HG03571 (cell line): ENCODE measurements at regions not wholly inside any gene's neighbourhood (a gene's known extent, or its start where the extent isn't known, plus 50 kb on each side); places are given as distances from the start of the nearest gene placed in this dataset.
"Not testable (repeated sequence)": the region's sequence is repeated elsewhere in the genome, so short reads cannot be mapped to it uniquely, and the experiment has no call there.

Experiments
- ATAC-seq: cut with Tn5 transposase; IDR thresholded peaks from one replicate; pipeline ENCODE4 v1.9.1; 2021; ENCODE audit not compliant: unreplicated experiment

DNA sequence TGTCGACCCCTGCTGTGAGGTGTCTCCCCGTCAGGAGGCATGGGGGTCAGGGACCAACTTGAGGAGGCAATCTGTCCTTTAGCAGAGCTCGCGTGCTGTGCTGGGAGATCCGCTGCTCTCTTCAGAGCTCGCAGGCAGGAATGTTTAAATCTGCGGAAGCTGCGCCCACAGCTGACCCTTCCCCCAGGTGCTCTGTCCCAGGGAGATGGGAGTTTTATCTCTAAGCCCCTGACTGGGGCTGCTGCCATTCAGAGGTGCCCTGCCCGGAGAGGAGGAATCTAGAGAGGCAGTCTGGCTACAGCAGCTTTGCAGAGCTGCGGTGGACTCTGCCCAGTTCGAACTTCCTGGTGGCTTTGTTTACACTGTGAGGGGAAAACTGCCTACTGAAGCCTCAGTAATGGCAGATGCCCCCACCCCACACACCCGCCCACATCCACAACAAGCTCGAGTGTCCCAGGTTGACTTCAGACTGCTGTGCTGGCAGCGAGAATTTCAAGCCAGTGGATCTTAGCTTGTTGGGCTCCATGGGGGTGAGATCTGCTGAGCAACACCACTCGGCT is 133.1 kb downstream of the CENPC start:
- ATAC-seq: not testable (repeated sequence)

- ATAC-seq: no peak
Measured at GRCh38 chr4:67403342-67403741, 142.0 kb downstream of the CENPC start.

GRCh38 chr4:67401902-67402301 is 143.4 kb downstream of the CENPC start:
- ATAC-seq: no peak

DNA sequence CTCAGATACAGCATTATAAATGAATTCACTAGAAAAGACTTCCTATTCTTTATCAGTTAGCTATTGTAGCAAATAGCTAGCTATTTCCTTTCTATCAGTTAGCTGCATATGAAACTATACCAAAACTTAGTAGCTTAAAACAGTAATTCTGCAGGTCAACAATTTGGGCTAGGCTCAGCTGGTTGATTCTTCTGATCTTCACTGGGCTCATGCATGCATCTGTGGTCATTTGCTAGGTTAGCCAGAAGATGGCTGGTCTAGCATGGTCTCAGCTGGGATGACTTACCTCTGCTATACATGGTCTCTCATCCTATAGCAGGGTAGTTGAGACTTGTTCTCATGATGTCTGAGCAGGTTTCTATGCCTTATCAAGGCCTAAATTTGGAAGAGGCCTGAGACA is 147.4 kb downstream of the CENPC start:
- no peak for ATAC-seq

GRCh38 chr4:67397031-67397430 is 148.3 kb downstream of the CENPC start:
- no peak for ATAC-seq

DNA sequence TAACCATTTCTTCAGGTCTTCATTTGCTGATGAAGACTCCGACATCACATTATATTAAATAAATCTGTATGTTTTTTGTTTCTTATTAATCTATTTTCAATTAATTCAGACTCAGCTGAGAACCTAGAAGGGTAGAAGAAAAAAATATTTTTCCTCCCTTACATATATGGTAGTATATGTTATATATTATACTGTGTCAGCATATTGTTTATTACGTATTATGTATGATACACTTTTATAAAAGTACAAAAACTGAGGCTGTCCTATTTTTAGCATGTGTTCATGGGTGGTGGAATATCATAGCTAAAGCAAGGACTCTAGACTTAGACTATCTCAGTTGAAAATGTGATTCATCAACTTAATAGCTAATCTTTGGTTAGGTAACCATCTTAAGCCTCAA is 149.3 kb downstream of the CENPC start:
- no peak for ATAC-seq

GRCh38 chr4:67394879-67395278 is 150.4 kb downstream of the CENPC start:
- ATAC-seq: no peak

- no peak for ATAC-seq
Measured at GRCh38 chr4:67393699-67394281, 151.5 kb downstream of the CENPC start.

DNA sequence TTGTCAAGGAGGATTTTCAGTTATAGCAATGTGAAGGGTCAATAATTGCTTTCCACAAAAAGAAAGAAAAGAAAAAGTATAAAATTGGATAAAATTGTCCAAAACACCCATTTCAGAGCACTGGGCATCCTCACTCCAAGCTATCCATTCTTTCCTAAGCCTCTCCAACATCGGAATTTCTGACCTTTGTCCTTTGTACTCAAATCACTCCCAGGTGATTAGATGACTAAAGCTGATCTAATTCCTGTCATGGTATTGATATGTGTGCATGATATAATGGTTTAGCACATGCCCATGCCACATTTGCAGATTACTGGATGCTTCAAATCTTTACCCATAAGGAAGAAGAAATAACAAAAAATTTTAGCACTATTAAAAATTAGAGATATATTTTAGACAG is 152.3 kb downstream of the CENPC start:
- ATAC-seq: no peak

- ATAC-seq: not testable (repeated sequence)
Measured at GRCh38 chr4:67381406-67381804, 163.9 kb downstream of the CENPC start.

DNA sequence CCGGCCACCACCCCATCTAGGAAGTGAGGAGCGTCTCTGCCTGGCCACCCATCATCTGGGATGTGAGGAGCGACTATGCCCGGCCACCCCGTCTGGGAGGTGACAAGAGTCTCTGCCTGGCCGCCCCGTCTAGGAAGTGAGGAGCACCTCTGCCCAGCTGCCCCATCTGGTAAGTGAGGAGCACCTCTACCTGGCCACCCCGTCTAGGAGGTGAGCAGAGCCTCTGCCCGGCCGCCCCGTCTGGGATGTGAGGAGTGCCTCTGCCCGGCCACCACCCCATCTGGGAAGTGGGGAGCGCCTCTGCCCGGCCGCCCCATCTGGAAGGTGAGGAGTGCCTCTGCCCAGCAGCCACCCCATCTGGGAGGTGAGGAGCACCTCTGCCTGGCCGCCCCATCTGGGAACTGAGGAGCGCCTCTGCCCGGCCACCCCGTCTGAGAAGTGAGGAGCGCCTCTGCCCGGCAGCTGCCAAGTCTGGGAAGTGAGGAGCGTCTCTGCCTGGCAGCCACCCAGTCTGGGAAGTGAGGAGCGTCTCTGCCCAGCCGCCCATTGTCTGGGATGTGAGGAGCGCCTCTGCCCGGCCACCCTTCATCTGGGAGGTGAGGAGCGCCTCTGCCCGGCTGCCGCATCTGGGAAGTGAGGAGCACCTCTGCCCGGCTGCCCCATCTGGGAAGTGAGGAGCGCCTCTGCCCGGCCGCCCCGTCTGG is 164.4 kb downstream of the CENPC start:
- not testable (repeated sequence) for ATAC-seq

DNA sequence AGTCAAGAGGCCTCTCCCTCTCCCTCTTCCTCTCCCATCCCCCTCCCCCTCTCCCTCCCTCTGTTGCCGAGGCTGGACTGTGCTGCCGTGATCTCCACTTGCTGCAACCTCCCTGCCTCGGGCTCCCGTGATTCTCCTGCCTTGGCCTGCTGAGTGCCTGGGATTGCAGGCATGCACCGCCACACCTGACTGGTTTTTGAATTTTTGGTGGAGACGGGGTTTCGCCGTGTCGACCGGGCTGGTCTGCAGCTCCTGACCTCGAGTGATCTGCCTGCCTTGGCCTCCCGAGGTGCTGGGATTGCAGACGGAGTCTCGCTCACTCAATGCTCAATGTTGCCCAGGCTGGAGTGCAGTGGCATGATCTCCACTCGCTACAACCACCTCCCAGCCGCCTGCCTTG is 165.1 kb downstream of the CENPC start:
- no peak for ATAC-seq

- no peak for ATAC-seq
Measured at GRCh38 chr4:67375291-67375690, 170.0 kb downstream of the CENPC start.

GRCh38 chr4:67371615-67372014 is 173.7 kb downstream of the CENPC start:
- ATAC-seq: no peak

DNA sequence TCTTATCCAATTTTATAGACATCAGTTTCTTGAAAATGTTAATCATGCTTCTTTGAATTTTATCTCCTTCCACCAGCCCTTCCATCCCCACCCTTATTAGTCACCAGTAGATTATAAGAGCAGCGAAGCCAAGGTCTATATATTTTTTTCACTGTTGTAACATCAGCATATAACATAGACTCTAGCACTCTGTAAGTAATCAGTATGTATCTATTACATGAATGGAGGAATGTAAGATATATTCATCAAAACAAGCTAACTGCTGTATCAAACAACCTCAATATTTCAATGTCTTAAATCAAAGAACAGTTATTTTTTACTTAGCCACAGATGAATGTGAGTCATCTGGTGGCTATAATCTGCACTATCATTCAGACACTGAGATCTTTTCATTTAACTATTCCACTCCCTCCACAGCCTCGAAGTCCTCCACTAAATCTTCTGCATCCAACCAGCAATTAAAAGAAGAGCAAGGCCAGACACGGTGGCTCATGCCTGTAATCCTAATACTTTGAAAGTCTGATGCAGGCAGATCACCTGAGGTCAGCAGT is 178.9 kb downstream of the CENPC start:
- ATAC-seq: no peak

GRCh38 chr4:67365661-67366245 is 179.6 kb downstream of the CENPC start:
- ATAC-seq: no peak

DNA sequence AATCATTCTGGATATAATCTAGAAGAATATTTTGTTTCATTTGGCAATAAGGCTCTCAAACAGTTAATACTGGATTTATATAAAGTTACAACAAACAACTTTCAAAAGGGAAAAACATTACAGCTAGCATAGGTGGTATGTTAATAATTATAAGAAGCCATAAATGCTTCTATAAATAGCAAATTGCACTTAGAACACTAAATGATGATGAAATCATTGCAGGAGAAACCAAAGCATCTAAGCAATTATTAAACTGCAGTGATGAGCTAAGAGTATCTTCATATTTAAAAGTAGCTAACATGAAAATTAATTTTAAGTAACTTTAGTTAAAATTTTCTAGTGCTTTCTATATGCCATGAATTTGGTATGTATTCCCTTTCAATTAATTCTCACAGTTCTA is 189.5 kb downstream of the CENPC start:
- ATAC-seq: no peak

GRCh38 chr4:67346654-67347053 is 198.6 kb downstream of the CENPC start:
- ATAC-seq: no peak

DNA sequence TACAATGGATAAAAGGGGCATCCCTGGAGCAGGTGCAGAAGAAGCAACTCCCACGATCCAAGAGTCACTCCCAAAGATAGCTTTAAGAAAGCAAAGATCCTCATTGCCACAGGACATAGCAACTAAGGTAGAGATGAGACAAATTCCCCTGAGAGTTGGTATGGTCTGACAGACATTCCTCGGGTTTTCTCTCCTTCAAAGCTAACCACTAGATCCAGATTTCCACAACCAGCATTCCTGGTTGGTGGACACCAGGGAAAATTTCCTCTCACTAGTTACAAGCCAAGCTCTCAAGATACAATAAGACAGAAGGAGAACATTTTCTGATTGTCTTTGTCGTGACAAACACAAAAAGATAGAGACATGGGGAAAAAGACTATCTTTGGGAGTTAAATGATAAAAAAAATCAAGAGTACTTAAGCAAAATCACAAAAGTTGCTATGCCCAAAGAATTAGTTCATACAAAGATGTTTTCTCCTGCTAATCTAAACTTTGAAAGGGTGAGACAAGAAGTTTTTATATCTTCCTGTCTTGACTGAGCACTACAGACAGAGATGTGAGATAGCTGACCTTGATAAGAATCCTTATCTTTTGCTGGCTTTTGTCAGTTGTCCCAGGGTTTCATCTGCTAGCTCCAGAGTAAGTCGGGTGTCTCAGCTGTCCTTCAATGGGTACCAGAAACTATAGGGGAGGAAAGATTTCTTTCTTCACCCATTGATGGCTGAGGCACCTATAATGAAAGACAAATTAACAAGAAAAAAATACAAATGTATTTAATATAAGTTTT is 200.5 kb downstream of the CENPC start:
- no peak for ATAC-seq

GRCh38 chr4:67343199-67343598 is 202.1 kb downstream of the CENPC start:
- ATAC-seq: no peak

- no peak for ATAC-seq
Measured at GRCh38 chr4:67342291-67342690, 203.0 kb downstream of the CENPC start.
